Upper lobe of left lung (tissue), 4 donors: ENCODE measurements at regions not wholly inside any gene's neighbourhood (a gene's known extent, or its start where the extent isn't known, plus 50 kb on each side); places are given as distances from the start of the nearest gene placed in this dataset.

Experiments used
- CTCF ChIP-seq, 6 experiments: fragments of 450-650 bp in 4 of 6; fragments of 200-600 bp in 2 of 6; sonication (generic) in 2 of 6; IDR thresholded peaks; one replicate each; pipeline ENCODE4 v1.5.1; 2016 to 2019; ENCODE audit warnings: antibody characterized with exemption in 6 of 6
- POLR2A ChIP-seq, 4 donors: fragments of 450-650 bp; IDR thresholded peaks; one replicate each; pipeline ENCODE4 v1.5.1; 2016 to 2017; ENCODE audit warnings: antibody characterized with exemption in 4 of 4, mild to moderate bottlenecking in 2 of 4
- POLR2AphosphoS5 ChIP-seq, 2 donors: sonication (generic); formaldehyde crosslinking; IDR thresholded peaks; one replicate each; pipeline ENCODE4 v1.5.1; 2017; ENCODE audit warnings: antibody characterized with exemption in 2 of 2

- TF ChIP-seq CTCF (IDR thresholded peaks at IDR 0.05) (no peak), POLR2AphosphoS5 (IDR thresholded peaks at IDR 0.05) (no peak), POLR2A (IDR thresholded peaks at IDR 0.05) (no peak)
Measured at GRCh38 chr7:94104301-94104700, 100.1 kb upstream of the BET1 start.
